ENCODE measurements at regions not wholly inside any gene's neighbourhood (a gene's known extent, or its start where the extent isn't known, plus 50 kb on each side); places are given as distances from the start of the nearest gene placed in this dataset.

- no peaks in the 10 kb centered on the region for H3K4me1 ChIP-seq (ENCODE audit: insufficient read depth, low read length)
- no peaks in the 10 kb centered on the region for H3K9me3 ChIP-seq (ENCODE audit: control insufficient read depth in 1 of 2, insufficient read depth in 1 of 2, low read length in 2 of 2)
- H3K27ac Mint-ChIP-seq: no peak overlapping the region
- H3K4me3 Mint-ChIP-seq: no peak overlapping the region
- no peaks in the 10 kb centered on the region for H3K36me3 ChIP-seq (ENCODE audit: insufficient read depth, low read length)
- CTCF ChIA-PET: no interaction called here
- TF ChIP-seq CTCF (IDR thresholded peaks at IDR 0.05): no peak
- no peak overlapping the region for H3K27ac ChIP-seq (ENCODE audit: low read depth in 1 of 2, low read length in 2 of 2)
- no peak overlapping the region for H3K4me3 ChIP-seq (ENCODE audit: low read length)
- no peaks in the 10 kb centered on the region for H3K27me3 Mint-ChIP-seq
- DNase-seq: no peak
- H3K4me1 Mint-ChIP-seq (ENCODE audit: low read depth): no peaks in the 10 kb centered on the region
- no peak for ATAC-seq (ENCODE audit: poor library complexity)
- intact Hi-C loops (cut with DNase I, micrococcal nuclease): no loop called here
- POLR2A ChIA-PET: no interaction called here
- no peaks in the 10 kb centered on the region for H3K27me3 ChIP-seq (ENCODE audit: control insufficient read depth in 1 of 2, insufficient read depth in 2 of 2, low read length in 2 of 2)
- H3K9me3 Mint-ChIP-seq: no peaks in the 10 kb centered on the region
- H3K36me3 Mint-ChIP-seq (ENCODE audit: low read depth): no peaks in the 10 kb centered on the region
Observed at GRCh38 chr6:79385333-79385732, 150.9 kb upstream of the HMGN3 start.

- ATAC-seq (ENCODE audit: poor library complexity) (no peak), DNase-seq (no peak)
- no peaks in the 10 kb centered on the region for H3K36me3 Mint-ChIP-seq (ENCODE audit: low read depth)
- Histone ChIP-seq H3K36me3 (ENCODE audit: insufficient read depth, low read length) (no peaks in the 10 kb centered on the region), H3K27ac (ENCODE audit: low read depth in 1 of 2, low read length in 2 of 2) (no peak overlapping the region), H3K27me3 (ENCODE audit: control insufficient read depth in 1 of 2, insufficient read depth in 2 of 2, low read length in 2 of 2) (no peaks in the 10 kb centered on the region), H3K9me3 (ENCODE audit: control insufficient read depth in 1 of 2, insufficient read depth in 1 of 2, low read length in 2 of 2) (no peaks in the 10 kb centered on the region), H3K4me1 (ENCODE audit: insufficient read depth, low read length) (no peaks in the 10 kb centered on the region), H3K4me3 (ENCODE audit: low read length) (no peak overlapping the region)
- H3K27ac Mint-ChIP-seq: no peak overlapping the region
- no peaks in the 10 kb centered on the region for H3K9me3 Mint-ChIP-seq
- intact Hi-C loops (cut with DNase I, micrococcal nuclease): no loop called here
- ChIA-PET POLR2A (no interaction called here), CTCF (no interaction called here)
- H3K27me3 Mint-ChIP-seq: no peaks in the 10 kb centered on the region
- no peak overlapping the region for H3K4me3 Mint-ChIP-seq
- TF ChIP-seq CTCF (IDR thresholded peaks at IDR 0.05): no peak
- no peaks in the 10 kb centered on the region for H3K4me1 Mint-ChIP-seq (ENCODE audit: low read depth)
Observed at GRCh38 chr6:79384845-79385244, 150.4 kb upstream of the HMGN3 start.

GRCh38 chr6:79378957-79379356 is 144.5 kb upstream of the HMGN3 start:
- H3K4me3 Mint-ChIP-seq: no peak overlapping the region
- Histone ChIP-seq H3K9me3 (ENCODE audit: control insufficient read depth in 1 of 2, insufficient read depth in 1 of 2, low read length in 2 of 2) (no peaks in the 10 kb centered on the region), H3K27ac (ENCODE audit: low read depth in 1 of 2, low read length in 2 of 2) (no peak overlapping the region), H3K27me3 (ENCODE audit: control insufficient read depth in 1 of 2, insufficient read depth in 2 of 2, low read length in 2 of 2) (peaks cover 0 to 5% of the 10 kb centered on the region in 2 experiments), H3K36me3 (ENCODE audit: insufficient read depth, low read length) (no peaks in the 10 kb centered on the region), H3K4me1 (ENCODE audit: insufficient read depth, low read length) (no peaks in the 10 kb centered on the region), H3K4me3 (ENCODE audit: low read length) (no peak overlapping the region)
- no peaks in the 10 kb centered on the region for H3K4me1 Mint-ChIP-seq (ENCODE audit: low read depth)
- intact Hi-C loops (cut with DNase I, micrococcal nuclease): no loop called here
- no peaks in the 10 kb centered on the region for H3K36me3 Mint-ChIP-seq (ENCODE audit: low read depth)
- no peaks in the 10 kb centered on the region for H3K9me3 Mint-ChIP-seq
- DNase-seq: no peak
- ChIA-PET POLR2A (no interaction called here), CTCF (no interaction called here)
- no peak overlapping the region for H3K27ac Mint-ChIP-seq
- no peak for ATAC-seq (ENCODE audit: poor library complexity)
- H3K27me3 Mint-ChIP-seq: no peaks in the 10 kb centered on the region
- TF ChIP-seq CTCF (IDR thresholded peaks at IDR 0.05): no peak
